ENCODE measurements at regions not wholly inside any gene's neighbourhood (a gene's known extent, or its start where the extent isn't known, plus 50 kb on each side); places are given as distances from the start of the nearest gene placed in this dataset.

- Histone ChIP-seq H3K4me2 (ENCODE audit: control insufficient read depth, extremely low read depth, insufficient read depth, low read depth, low read length) (no peak overlapping the region), H3K9ac (ENCODE audit: control insufficient read depth, extremely low read depth, insufficient read depth, low read length) (no peak overlapping the region), H3K9me3 (ENCODE audit: control insufficient read depth, low read depth, low read length) (no peaks in the 10 kb centered on the region), H3K27me3 (ENCODE audit: control insufficient read depth, extremely low read depth, insufficient read depth, low read length) (no peaks in the 10 kb centered on the region), H3K4me1 (ENCODE audit: control insufficient read depth, extremely low read depth, insufficient read depth, low read length) (no peaks in the 10 kb centered on the region), H3K9me1 (ENCODE audit: control insufficient read depth, extremely low read depth, insufficient read depth, low read length) (no peaks in the 10 kb centered on the region), H2AFZ (ENCODE audit: control insufficient read depth, low read length) (no peak overlapping the region), H3K36me3 (ENCODE audit: control insufficient read depth in 2 of 2, extremely low read depth in 1 of 2, insufficient read depth in 2 of 2, low read length in 2 of 2) (no peaks in the 10 kb centered on the region), H4K20me1 (ENCODE audit: control insufficient read depth, extremely low read depth, insufficient read depth, low read length) (no peaks in the 10 kb centered on the region), H3K79me2 (ENCODE audit: control insufficient read depth, insufficient read depth, low read length) (no peaks in the 10 kb centered on the region), H3K27ac (ENCODE audit: control insufficient read depth, insufficient read depth, low read length) (no peak overlapping the region), H3K4me3 (ENCODE audit: control insufficient read depth in 2 of 3, extremely low read depth in 1 of 3, insufficient read depth in 2 of 3, low read depth in 1 of 3, low read length in 3 of 3) (no peak overlapping the region)
- FAIRE-seq (no peak), DNase-seq (ENCODE audit: low read depth, low spot score) (no peak)
- no peak for TF ChIP-seq CTCF (optimal IDR thresholded peaks at IDR 0.05 in 1 of 3, IDR thresholded peaks at IDR 0.05 in 1 of 3, conservative IDR thresholded peaks at IDR 0.05 in 1 of 3; ENCODE audit: extremely low read depth in 1 of 3, insufficient read depth in 2 of 3, low read length in 3 of 3)
- no peak for TF ChIP-seq EZH2 (IDR thresholded peaks at IDR 0.05; ENCODE audit: low read length)
- dilution Hi-C loops (cut with MboI; ENCODE audit: extremely low pct_ligation_motif_present, low sequenced_read_pairs): no loop called here
These were observed 124.8 kb downstream of the BCHE start for GRCh38 chr3:165712382-165712781.

GRCh38 chr3:165697910-165698309 is 139.3 kb downstream of the BCHE start:
- Histone ChIP-seq H3K36me3 (ENCODE audit: control insufficient read depth in 2 of 2, extremely low read depth in 1 of 2, insufficient read depth in 2 of 2, low read length in 2 of 2) (no peaks in the 10 kb centered on the region), H2AFZ (ENCODE audit: control insufficient read depth, low read length) (no peak overlapping the region), H3K9me3 (ENCODE audit: control insufficient read depth, low read depth, low read length) (no peaks in the 10 kb centered on the region), H3K4me1 (ENCODE audit: control insufficient read depth, extremely low read depth, insufficient read depth, low read length) (no peaks in the 10 kb centered on the region), H3K27ac (ENCODE audit: control insufficient read depth, insufficient read depth, low read length) (no peak overlapping the region), H3K27me3 (ENCODE audit: control insufficient read depth, extremely low read depth, insufficient read depth, low read length) (no peaks in the 10 kb centered on the region), H3K4me2 (ENCODE audit: control insufficient read depth, extremely low read depth, insufficient read depth, low read depth, low read length) (no peak overlapping the region), H3K4me3 (ENCODE audit: control insufficient read depth in 2 of 3, extremely low read depth in 1 of 3, insufficient read depth in 2 of 3, low read depth in 1 of 3, low read length in 3 of 3) (no peak overlapping the region), H4K20me1 (ENCODE audit: control insufficient read depth, extremely low read depth, insufficient read depth, low read length) (no peaks in the 10 kb centered on the region), H3K9ac (ENCODE audit: control insufficient read depth, extremely low read depth, insufficient read depth, low read length) (no peak overlapping the region), H3K9me1 (ENCODE audit: control insufficient read depth, extremely low read depth, insufficient read depth, low read length) (no peaks in the 10 kb centered on the region), H3K79me2 (ENCODE audit: control insufficient read depth, insufficient read depth, low read length) (no peaks in the 10 kb centered on the region)
- FAIRE-seq: no peak
- no peak for DNase-seq (ENCODE audit: low read depth, low spot score)
- TF ChIP-seq EZH2 (IDR thresholded peaks at IDR 0.05; ENCODE audit: low read length) (no peak), CTCF (optimal IDR thresholded peaks at IDR 0.05 in 1 of 3, IDR thresholded peaks at IDR 0.05 in 1 of 3, conservative IDR thresholded peaks at IDR 0.05 in 1 of 3; ENCODE audit: extremely low read depth in 1 of 3, insufficient read depth in 2 of 3, low read length in 3 of 3) (no peak)
- dilution Hi-C loops (cut with MboI; ENCODE audit: extremely low pct_ligation_motif_present, low sequenced_read_pairs): no loop called here
